ENCODE measurements at regions not wholly inside any gene's neighbourhood (a gene's known extent, or its start where the extent isn't known, plus 50 kb on each side); places are given as distances from the start of the nearest gene placed in this dataset.
"Not testable (repeated sequence)": the region's sequence is repeated elsewhere in the genome, so short reads cannot be mapped to it uniquely, and the experiment has no call there.

DNA sequence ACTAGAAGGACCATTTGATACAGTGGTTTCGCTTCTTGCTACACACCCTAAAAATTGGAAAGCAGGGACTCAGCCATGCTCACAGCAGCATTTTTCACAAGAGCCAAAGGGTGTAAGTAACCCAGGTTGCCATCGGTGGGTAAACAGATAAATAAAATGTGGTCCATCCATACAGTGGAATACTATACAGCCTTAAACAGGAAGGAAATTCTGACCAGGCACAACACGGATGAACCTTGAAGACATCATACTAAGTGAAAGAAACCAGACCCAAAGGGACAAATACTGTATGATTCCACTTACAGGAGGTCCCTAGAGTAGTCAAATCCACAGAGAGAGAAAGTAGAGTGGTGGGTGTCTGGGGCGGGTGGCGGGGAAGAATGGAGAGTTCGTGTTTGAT lies 220.9 kb downstream of the PHETA1 start:
- no peaks in the 10 kb centered on the region for H3K4me1 Mint-ChIP-seq (ENCODE audit: low read depth)
- peaks cover 2% of the 10 kb centered on the region for H3K36me3 Mint-ChIP-seq
- H3K4me3 Mint-ChIP-seq = no peak overlapping the region
- H3K9me3 Mint-ChIP-seq (ENCODE audit: low read depth) = peaks cover 4% of the 10 kb centered on the region
- H3K27ac Mint-ChIP-seq = no peak overlapping the region
- H3K27me3 Mint-ChIP-seq = no peaks in the 10 kb centered on the region

GRCh38 chr12:111143271-111143670 lies 222.9 kb upstream of the MYL2 start:
- Mint-ChIP-seq H3K27ac (no peak overlapping the region), H3K9me3 (ENCODE audit: low read depth) (peaks cover 4% of the 10 kb centered on the region), H3K4me3 (no peak overlapping the region), H3K4me1 (ENCODE audit: low read depth) (no peaks in the 10 kb centered on the region), H3K27me3 (no peaks in the 10 kb centered on the region), H3K36me3 (peaks cover 2% of the 10 kb centered on the region)

- no peaks in the 10 kb centered on the region for H3K27me3 Mint-ChIP-seq
- H3K4me3 Mint-ChIP-seq = no peak overlapping the region
Observed at GRCh38 chr12:111141205-111141604, 220.8 kb upstream of the MYL2 start.

GRCh38 chr12:111138016-111138415 lies 217.6 kb upstream of the MYL2 start:
- Mint-ChIP-seq H3K27ac (no peak overlapping the region), H3K36me3 (peaks cover 3% of the 10 kb centered on the region), H3K27me3 (no peaks in the 10 kb centered on the region), H3K9me3 (ENCODE audit: low read depth) (no peaks in the 10 kb centered on the region), H3K4me1 (ENCODE audit: low read depth) (no peaks in the 10 kb centered on the region), H3K4me3 (no peak overlapping the region)

More at GRCh38 chr12:111141205-111141604, 220.8 kb upstream of the MYL2 start:
- Mint-ChIP-seq H3K27ac (no peak overlapping the region), H3K36me3 (no peaks in the 10 kb centered on the region), H3K4me1 (ENCODE audit: low read depth) (no peaks in the 10 kb centered on the region), H3K9me3 (ENCODE audit: low read depth) (no peaks in the 10 kb centered on the region)

DNA sequence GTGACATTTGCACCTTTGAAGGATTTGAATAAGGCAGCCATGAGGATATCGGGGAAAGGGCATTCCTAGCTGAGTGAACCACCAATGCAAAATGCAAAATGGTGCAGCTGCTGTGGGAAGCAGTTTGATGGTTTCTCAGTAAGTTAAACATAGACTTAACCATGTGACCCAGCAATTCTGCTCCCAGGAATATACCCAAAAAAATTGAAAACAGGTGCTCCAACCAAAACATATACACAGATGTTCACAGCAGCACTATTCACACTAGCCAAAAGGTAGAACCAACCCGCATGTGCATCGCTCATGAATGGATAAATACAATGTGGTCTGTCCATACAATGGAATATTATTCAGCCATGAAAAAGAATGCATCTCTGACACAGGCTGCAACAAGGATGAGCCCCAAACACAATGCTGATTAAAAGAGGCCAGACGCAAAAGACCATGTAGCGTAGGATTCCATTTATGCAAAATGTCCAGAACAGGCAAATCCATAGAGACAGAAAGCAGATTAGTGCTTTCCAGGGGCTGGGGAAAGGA lies 215.0 kb upstream of the MYL2 start:
- no peaks in the 10 kb centered on the region for H3K4me1 Mint-ChIP-seq (ENCODE audit: low read depth)
- no peak overlapping the region for H3K4me3 Mint-ChIP-seq
- H3K27me3 Mint-ChIP-seq = no peaks in the 10 kb centered on the region
- H3K27ac Mint-ChIP-seq = no peak overlapping the region
- peaks cover 3% of the 10 kb centered on the region for H3K36me3 Mint-ChIP-seq
- H3K9me3 Mint-ChIP-seq (ENCODE audit: low read depth) = no peaks in the 10 kb centered on the region

DNA sequence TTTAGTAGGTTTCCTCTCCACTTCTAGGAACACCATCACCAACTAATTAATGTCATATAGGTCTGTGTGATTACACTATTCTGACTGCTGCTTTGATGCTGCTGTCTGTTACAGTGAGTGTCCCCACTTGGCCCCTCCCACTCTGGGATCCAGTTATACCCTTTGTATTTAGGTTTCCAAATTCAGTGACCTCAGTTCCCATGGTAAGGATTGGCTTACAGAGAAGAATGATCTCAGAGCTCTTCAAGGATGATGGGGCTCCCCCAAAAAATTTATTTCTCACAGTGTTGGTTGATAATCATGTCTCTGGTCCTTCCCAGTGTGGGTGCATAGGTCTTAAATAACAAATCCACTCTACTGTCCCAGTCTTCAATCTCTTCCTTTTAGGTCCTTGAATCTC lies 210.0 kb upstream of the MYL2 start:
- Mint-ChIP-seq H3K27me3 (no peaks in the 10 kb centered on the region), H3K36me3 (peaks cover 3% of the 10 kb centered on the region), H3K4me3 (no peak overlapping the region), H3K4me1 (ENCODE audit: low read depth) (no peaks in the 10 kb centered on the region), H3K27ac (no peak overlapping the region), H3K9me3 (ENCODE audit: low read depth) (no peaks in the 10 kb centered on the region)

GRCh38 chr12:111129149-111129767 lies 208.9 kb upstream of the MYL2 start:
- H3K4me3 Mint-ChIP-seq = no peak overlapping the region
- H3K4me1 Mint-ChIP-seq (ENCODE audit: low read depth) = no peaks in the 10 kb centered on the region
- H3K27ac Mint-ChIP-seq = no peak overlapping the region
- H3K36me3 Mint-ChIP-seq = no peaks in the 10 kb centered on the region
- no peaks in the 10 kb centered on the region for H3K9me3 Mint-ChIP-seq (ENCODE audit: low read depth)
- H3K27me3 Mint-ChIP-seq = no peaks in the 10 kb centered on the region

GRCh38 chr12:111126331-111126730 lies 206.0 kb upstream of the MYL2 start:
- no peaks in the 10 kb centered on the region for H3K27me3 Mint-ChIP-seq
- no peaks in the 10 kb centered on the region for H3K9me3 Mint-ChIP-seq (ENCODE audit: low read depth)
- no peak overlapping the region for H3K4me3 Mint-ChIP-seq
- H3K27ac Mint-ChIP-seq = no peak overlapping the region
- no peaks in the 10 kb centered on the region for H3K36me3 Mint-ChIP-seq
- no peaks in the 10 kb centered on the region for H3K4me1 Mint-ChIP-seq (ENCODE audit: low read depth)

DNA sequence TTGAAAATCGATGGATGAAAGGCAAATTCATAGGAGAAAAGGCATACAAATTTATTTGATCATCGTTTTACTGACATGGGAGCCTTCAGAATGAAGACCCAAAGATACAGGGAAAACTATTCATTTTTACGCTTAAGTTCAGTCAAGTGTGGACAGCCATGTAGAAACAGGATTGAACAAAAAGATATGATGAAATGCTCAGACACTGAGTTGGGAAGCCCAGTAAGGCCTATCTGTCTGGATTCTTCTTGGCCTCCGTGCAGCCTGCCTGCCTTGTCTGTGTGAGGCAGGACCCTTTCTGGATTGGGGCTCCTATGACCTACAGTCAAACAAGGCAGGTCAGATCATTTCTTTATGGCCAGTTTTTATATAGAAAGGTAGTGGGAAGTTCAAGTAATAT lies 203.8 kb upstream of the MYL2 start:
- H3K36me3 Mint-ChIP-seq = no peaks in the 10 kb centered on the region
- no peak overlapping the region for H3K4me3 Mint-ChIP-seq
- no peaks in the 10 kb centered on the region for H3K4me1 Mint-ChIP-seq (ENCODE audit: low read depth)
- H3K27me3 Mint-ChIP-seq = no peaks in the 10 kb centered on the region
- H3K27ac Mint-ChIP-seq = no peak overlapping the region
- H3K9me3 Mint-ChIP-seq (ENCODE audit: low read depth) = no peaks in the 10 kb centered on the region

DNA sequence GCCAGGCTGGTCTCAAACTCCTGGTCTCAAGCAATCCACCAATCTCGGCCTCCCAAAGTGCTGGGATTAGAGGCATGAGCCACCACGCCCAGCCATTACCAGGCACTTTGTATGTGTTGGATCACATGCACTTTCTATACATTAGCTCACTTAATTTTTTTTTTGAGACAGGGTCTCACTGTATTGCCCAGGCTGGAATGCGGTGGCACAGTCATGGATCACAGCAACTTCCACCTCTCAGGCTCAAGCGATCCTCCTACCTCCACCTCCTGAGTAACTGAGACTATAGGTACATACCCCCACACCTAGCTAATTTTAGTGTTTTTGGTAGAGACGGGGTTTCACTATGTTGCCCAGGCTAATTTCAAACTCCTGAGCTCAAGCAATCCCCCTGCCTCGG lies 203.0 kb upstream of the MYL2 start:
- Mint-ChIP-seq H3K4me1 (ENCODE audit: low read depth) (no peaks in the 10 kb centered on the region), H3K4me3 (no peak overlapping the region), H3K9me3 (ENCODE audit: low read depth) (no peaks in the 10 kb centered on the region), H3K27ac (no peak overlapping the region), H3K27me3 (no peaks in the 10 kb centered on the region), H3K36me3 (no peaks in the 10 kb centered on the region)

DNA sequence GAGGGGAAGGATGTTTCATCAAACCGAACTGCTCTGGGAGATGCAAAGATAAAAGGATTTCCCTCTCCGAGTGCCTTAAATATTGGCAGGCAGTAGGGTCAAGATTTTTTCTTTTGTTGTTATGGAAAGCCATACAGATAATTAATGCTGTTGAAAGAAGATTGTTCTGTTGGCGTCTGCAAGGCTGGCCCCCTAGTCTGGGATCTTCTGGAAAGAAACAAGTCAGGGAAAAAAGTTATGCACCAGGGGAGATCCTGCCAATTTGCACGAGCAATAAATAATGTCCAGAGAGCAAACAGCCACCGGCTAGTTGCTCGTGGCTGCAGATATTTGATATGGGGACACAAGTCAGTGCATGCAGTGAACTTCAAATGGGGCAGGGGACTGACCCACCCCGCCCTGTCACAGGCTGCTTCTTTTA lies 202.1 kb upstream of the MYL2 start:
- H3K27me3 Mint-ChIP-seq = no peaks in the 10 kb centered on the region
- no peaks in the 10 kb centered on the region for H3K9me3 Mint-ChIP-seq (ENCODE audit: low read depth)
- no peaks in the 10 kb centered on the region for H3K36me3 Mint-ChIP-seq
- no peak overlapping the region for H3K4me3 Mint-ChIP-seq
- H3K27ac Mint-ChIP-seq = no peak overlapping the region
- H3K4me1 Mint-ChIP-seq (ENCODE audit: low read depth) = no peaks in the 10 kb centered on the region

DNA sequence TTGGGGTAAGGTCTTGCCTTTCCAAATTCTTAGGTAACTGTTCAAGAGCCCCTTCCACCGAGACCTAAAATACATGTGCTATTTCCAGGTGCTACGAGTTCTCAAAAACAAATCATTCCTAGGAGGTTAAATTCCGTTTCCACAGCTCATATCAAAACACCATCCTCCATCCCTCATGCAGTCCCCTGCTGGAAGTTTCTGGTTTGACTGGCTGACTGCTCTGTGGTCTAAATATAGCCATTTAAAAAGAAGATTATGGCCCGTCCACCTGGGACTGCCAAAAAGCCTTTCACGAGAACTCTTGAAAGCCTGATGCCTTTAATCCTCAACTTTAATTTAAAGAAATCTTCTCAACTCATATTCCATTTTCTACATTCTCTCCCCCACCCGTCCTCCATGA lies 201.5 kb upstream of the MYL2 start:
- no peaks in the 10 kb centered on the region for H3K4me1 Mint-ChIP-seq (ENCODE audit: low read depth)
- H3K27me3 Mint-ChIP-seq = no peaks in the 10 kb centered on the region
- H3K36me3 Mint-ChIP-seq = peaks cover 4% of the 10 kb centered on the region
- H3K4me3 Mint-ChIP-seq = no peak overlapping the region
- H3K9me3 Mint-ChIP-seq (ENCODE audit: low read depth) = no peaks in the 10 kb centered on the region
- no peak overlapping the region for H3K27ac Mint-ChIP-seq

DNA sequence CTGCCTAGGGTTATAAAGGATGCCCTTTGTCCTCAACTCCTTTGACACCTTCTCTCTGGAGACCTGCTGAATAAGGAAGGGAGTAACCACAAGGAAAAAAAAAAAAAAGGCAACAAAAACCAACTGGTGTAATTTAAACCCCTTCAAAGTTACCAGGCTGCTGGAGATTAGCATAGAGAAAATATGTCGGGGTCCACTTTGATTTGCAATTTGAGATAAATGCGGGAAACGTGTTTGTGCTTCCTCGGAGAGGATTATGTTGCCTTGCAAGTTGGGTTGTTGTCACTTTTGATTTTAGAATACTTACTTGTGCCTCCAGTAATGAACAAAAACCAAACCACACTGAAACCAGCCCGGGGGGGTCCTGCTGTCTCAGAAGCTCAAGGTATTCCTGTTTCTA lies 200.2 kb upstream of the MYL2 start:
- H3K27ac Mint-ChIP-seq = no peak overlapping the region
- peaks cover 4% of the 10 kb centered on the region for H3K36me3 Mint-ChIP-seq
- H3K27me3 Mint-ChIP-seq = no peaks in the 10 kb centered on the region
- H3K4me1 Mint-ChIP-seq (ENCODE audit: low read depth) = no peaks in the 10 kb centered on the region
- H3K4me3 Mint-ChIP-seq = no peak overlapping the region
- peaks cover 3% of the 10 kb centered on the region for H3K9me3 Mint-ChIP-seq (ENCODE audit: low read depth)

GRCh38 chr12:111117017-111117416 lies 196.6 kb upstream of the MYL2 start:
- no peaks in the 10 kb centered on the region for H3K27me3 Mint-ChIP-seq
- no peak overlapping the region for H3K4me3 Mint-ChIP-seq

GRCh38 chr12:111113313-111113712 lies 192.9 kb upstream of the MYL2 start:
- not testable (repeated sequence) for H3K4me1 Mint-ChIP-seq (ENCODE audit: low read depth); H3K36me3 Mint-ChIP-seq; H3K4me3 Mint-ChIP-seq; H3K27me3 Mint-ChIP-seq; H3K9me3 Mint-ChIP-seq (ENCODE audit: low read depth); H3K27ac Mint-ChIP-seq

More at GRCh38 chr12:111117017-111117416, 196.6 kb upstream of the MYL2 start:
- Mint-ChIP-seq H3K36me3 (peaks cover 4% of the 10 kb centered on the region), H3K27ac (no peak overlapping the region), H3K4me1 (ENCODE audit: low read depth) (peaks cover 5% of the 10 kb centered on the region), H3K9me3 (ENCODE audit: low read depth) (peaks cover 3% of the 10 kb centered on the region)

Data from activated naive CD8-positive, alpha-beta T cell (primary cell).